H9 (cell line): ENCODE measurements at regions not wholly inside any gene's neighbourhood (a gene's known extent, or its start where the extent isn't known, plus 50 kb on each side); places are given as distances from the start of the nearest gene placed in this dataset.

Source experiments
- DNase-seq: peaks from one replicate; pipeline ENCODE4 v3.0.0-alpha.2; 2017
- H2AFZ ChIP-seq: one replicate; pipeline ENCODE4 v1.6.1; 2013; ENCODE audit warnings: mild to moderate bottlenecking, low read length, control low read depth, moderate library complexity
- H2AK5ac ChIP-seq: 2 replicates; pipeline ENCODE4 v1.6.1; 2013; ENCODE audit warnings: low read length, control low read depth, mixed read lengths; ENCODE audit not compliant: insufficient read length
- H2BK120ac ChIP-seq: one replicate; pipeline ENCODE4 v1.6.1; 2013; ENCODE audit warnings: low read depth, mild to moderate bottlenecking, low read length, control low read depth, inconsistent platforms; ENCODE audit not compliant: poor library complexity, severe bottlenecking
- H2BK12ac ChIP-seq: 2 replicates; pipeline ENCODE4 v1.6.1; 2013; ENCODE audit warnings: low read length, control low read depth, mixed read lengths, low read depth; ENCODE audit not compliant: insufficient read length
- H2BK15ac ChIP-seq: 2 replicates; pipeline ENCODE4 v1.6.1; 2013; ENCODE audit warnings: low read depth, low read length, control low read depth
- H2BK20ac ChIP-seq: one replicate; pipeline ENCODE4 v1.6.1; 2013; ENCODE audit warnings: low read depth, mild to moderate bottlenecking, low read length, control low read depth, inconsistent platforms; ENCODE audit not compliant: poor library complexity, severe bottlenecking
- H2BK5ac ChIP-seq: 2 replicates; pipeline ENCODE4 v1.6.1; 2013; ENCODE audit warnings: low read length, control low read depth, mixed read lengths; ENCODE audit not compliant: insufficient read length
- H3K14ac ChIP-seq: 2 replicates; pipeline ENCODE4 v1.6.1; 2013; ENCODE audit warnings: low read length, control low read depth; ENCODE audit not compliant: insufficient read depth
- H3K18ac ChIP-seq: 2 replicates; pipeline ENCODE4 v1.6.1; 2013; ENCODE audit warnings: low read depth, mild to moderate bottlenecking, mixed read lengths, low read length, control low read depth; ENCODE audit not compliant: insufficient read length
- H3K23ac ChIP-seq: 2 replicates; pipeline ENCODE4 v1.6.1; 2013; ENCODE audit warnings: low read length, control low read depth, mixed read lengths, low read depth; ENCODE audit not compliant: insufficient read length
- H3K23me2 ChIP-seq: 2 replicates; pipeline ENCODE4 v1.6.1; 2013; ENCODE audit warnings: low read depth, mild to moderate bottlenecking, mixed read lengths, low read length, control low read depth; ENCODE audit not compliant: insufficient read length, poor library complexity, severe bottlenecking
- H3K27ac ChIP-seq: 2 replicates; pipeline ENCODE4 v1.5.1; 2013; ENCODE audit warnings: low read length, control low read depth, mixed read lengths, low read depth; ENCODE audit not compliant: insufficient read length
- H3K27me3 ChIP-seq: 2 replicates; pipeline ENCODE4 v1.6.1; 2013; ENCODE audit warnings: low read length, control low read depth, inconsistent platforms; ENCODE audit not compliant: insufficient read depth
- H3K4ac ChIP-seq: 2 replicates; pipeline ENCODE4 v1.6.1; 2013; ENCODE audit warnings: low read depth, mild to moderate bottlenecking, control low read depth, inconsistent platforms, low read length, moderate library complexity
- H3K4me1 ChIP-seq: 2 replicates; pipeline ENCODE4 v1.6.1; 2013; ENCODE audit warnings: low read length, control low read depth, inconsistent platforms; ENCODE audit not compliant: insufficient read depth
- H3K4me2 ChIP-seq: 2 replicates; pipeline ENCODE4 v1.6.1; 2013; ENCODE audit warnings: low read length, control low read depth, mixed read lengths; ENCODE audit not compliant: insufficient read length, insufficient read depth
- H3K56ac ChIP-seq: 2 replicates; pipeline ENCODE4 v1.6.1; 2013; ENCODE audit warnings: low read depth, mild to moderate bottlenecking, mixed read lengths, low read length, control low read depth; ENCODE audit not compliant: insufficient read length
- H3K79me1 ChIP-seq: 2 replicates; pipeline ENCODE4 v1.6.1; 2013; ENCODE audit warnings: low read depth, mild to moderate bottlenecking, moderate library complexity, low read length, control low read depth, inconsistent platforms; ENCODE audit not compliant: insufficient read depth, poor library complexity, severe bottlenecking
- H3K79me2 ChIP-seq: 2 replicates; pipeline ENCODE4 v1.6.1; 2013; ENCODE audit warnings: low read length, control low read depth, inconsistent platforms; ENCODE audit not compliant: insufficient read depth
- H3K9ac ChIP-seq: 2 replicates; pipeline ENCODE4 v1.6.1; 2013; ENCODE audit warnings: low read length, control low read depth, mixed read lengths; ENCODE audit not compliant: insufficient read length; ENCODE audit errors: extremely low read depth
- H3K9me3 ChIP-seq: one replicate; pipeline ENCODE4 v1.6.1; 2013; ENCODE audit warnings: low read depth, low read length, inconsistent platforms; ENCODE audit not compliant: control insufficient read depth
- H3T11ph ChIP-seq: one replicate; pipeline ENCODE4 v1.6.1; 2013; ENCODE audit warnings: mild to moderate bottlenecking, low read length, control low read depth, inconsistent platforms
- H4K20me1 ChIP-seq: one replicate; pipeline ENCODE4 v1.6.1; 2013; ENCODE audit not compliant: control insufficient read depth, insufficient read length, insufficient read depth
- H4K5ac ChIP-seq: 2 replicates; pipeline ENCODE4 v1.6.1; 2013; ENCODE audit warnings: low read depth, mild to moderate bottlenecking, mixed read lengths, low read length, control low read depth; ENCODE audit not compliant: insufficient read length
- H4K8ac ChIP-seq: replicated peaks from 2 replicates; pipeline ENCODE4 v1.6.1; 2013; ENCODE audit warnings: low read length, control low read depth, mixed read lengths, low read depth; ENCODE audit not compliant: insufficient read length
- H4K91ac ChIP-seq: 2 replicates; pipeline ENCODE4 v1.6.1; 2013; ENCODE audit warnings: low read depth, mild to moderate bottlenecking, moderate library complexity, mixed read lengths, low read length, control low read depth; ENCODE audit not compliant: insufficient read length
- H3K27ac Mint-ChIP-seq, 3 experiments: 2 replicates in 2 of 3; 3 replicates in 1 of 3; pipeline ENCODE4 v1.8.0; 2020 to 2021; ENCODE audit warnings: mixed read lengths in 3 of 3, mild to moderate bottlenecking in 1 of 3, moderate library complexity in 1 of 3
- H3K27me3 Mint-ChIP-seq: 2 replicates; pipeline ENCODE4 v1.8.0; 2021; ENCODE audit warnings: low read depth, mild to moderate bottlenecking, moderate library complexity, mixed read lengths
- H3K36me3 Mint-ChIP-seq, 3 experiments: 2 replicates in 2 of 3; 3 replicates in 1 of 3; pipeline ENCODE4 v1.8.0; 2020 to 2021; ENCODE audit warnings: low read depth in 3 of 3, mixed read lengths in 3 of 3; ENCODE audit not compliant: insufficient read depth in 1 of 3
- H3K4me1 Mint-ChIP-seq, 2 experiments: 2 replicates each; pipeline ENCODE4 v1.8.0; 2020; ENCODE audit warnings: mixed read lengths in 2 of 2
- H3K4me3 Mint-ChIP-seq, 2 experiments: 2 replicates in 1 of 2; 3 replicates in 1 of 2; pipeline ENCODE4 v1.8.0; 2020 to 2021; ENCODE audit warnings: mild to moderate bottlenecking in 2 of 2, mixed read lengths in 2 of 2, moderate library complexity in 1 of 2
- H3K9me3 Mint-ChIP-seq, 2 experiments: 2 replicates in 1 of 2; 3 replicates in 1 of 2; pipeline ENCODE4 v1.8.0; 2020; ENCODE audit warnings: mild to moderate bottlenecking in 2 of 2, mixed read lengths in 2 of 2, moderate library complexity in 1 of 2
- CTCF ChIP-seq: fragments of 200-600 bp; sonication (generic); conservative IDR thresholded peaks from 3 replicates; pipeline ENCODE4 v1.8.0; 2021; ENCODE audit warnings: antibody characterized with exemption, mild to moderate bottlenecking

DNA sequence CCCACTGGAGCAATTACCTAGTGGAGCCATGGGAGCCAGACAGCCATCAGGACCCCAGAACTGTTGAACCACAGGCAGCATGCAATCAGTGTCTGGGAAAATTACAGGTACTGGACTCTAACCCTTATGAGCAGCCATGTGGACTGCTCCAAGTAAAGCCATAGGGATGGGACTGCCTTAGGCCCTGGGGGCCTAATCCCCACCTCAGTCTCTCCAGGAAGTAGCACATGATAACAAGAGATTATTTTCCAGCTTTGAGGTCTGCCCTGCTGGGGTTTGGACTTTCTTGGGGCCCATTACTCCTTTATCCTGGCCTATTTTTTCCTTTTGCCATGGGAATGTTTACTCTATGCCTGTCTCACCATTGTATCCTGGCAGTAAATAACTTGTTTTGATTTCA lies 226.8 kb downstream of the AEBP2 start:
- Histone ChIP-seq H3K18ac (no peak overlapping the region), H2AFZ (no peak overlapping the region), H3K27ac (no peak overlapping the region), H4K8ac (no peak overlapping the region), H3K27me3 (no peaks in the 10 kb centered on the region), H3K14ac (no peak overlapping the region), H3K4me2 (no peak overlapping the region), H2AK5ac (no peak overlapping the region), H3K4ac (no peak overlapping the region), H4K91ac (no peak overlapping the region), H4K5ac (no peak overlapping the region), H4K20me1 (no peaks in the 10 kb centered on the region), H3K9ac (no peak overlapping the region), H3K23me2 (no peaks in the 10 kb centered on the region), H3K79me1 (no peaks in the 10 kb centered on the region), H3K23ac (no peak overlapping the region), H3K79me2 (no peaks in the 10 kb centered on the region), H2BK20ac (no peak overlapping the region), H2BK5ac (no peak overlapping the region), H2BK15ac (no peak overlapping the region), H3K9me3 (no peaks in the 10 kb centered on the region), H2BK120ac (no peak overlapping the region), H2BK12ac (no peak overlapping the region), H3T11ph (no peak overlapping the region), H3K56ac (no peak overlapping the region), H3K4me1 (no peaks in the 10 kb centered on the region; the same call in 1 of the 2 replicates)
- Mint-ChIP-seq H3K4me1 (peaks cover 6 to 11% of the 10 kb centered on the region in 2 experiments), H3K4me3 (no peak overlapping the region), H3K27me3 (no peaks in the 10 kb centered on the region), H3K9me3 (no peaks in the 10 kb centered on the region), H3K27ac (no peak overlapping the region), H3K36me3 (no peaks in the 10 kb centered on the region)
- no peak for DNase-seq
- TF ChIP-seq CTCF: no peak
